ENCODE measurements at regions not wholly inside any gene's neighbourhood (a gene's known extent, or its start where the extent isn't known, plus 50 kb on each side); places are given as distances from the start of the nearest gene placed in this dataset.

DNA sequence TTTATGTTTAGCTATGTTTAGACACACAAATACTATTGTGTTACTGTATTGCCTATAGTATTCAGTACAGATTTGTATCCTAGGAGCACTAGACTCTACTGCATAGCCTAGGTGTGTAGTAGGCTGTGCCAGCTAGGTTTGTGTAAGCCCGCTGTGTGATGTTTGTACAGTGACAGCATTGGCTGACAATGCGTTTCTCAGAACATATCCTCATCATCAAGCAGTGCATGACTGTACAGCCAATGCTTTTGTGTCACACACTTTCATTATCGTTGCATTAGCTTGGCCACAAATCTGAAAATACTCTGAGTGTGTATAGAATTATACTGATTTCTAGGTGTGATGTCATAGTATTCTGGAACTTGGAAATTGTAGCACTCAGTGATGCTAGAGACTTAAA is 63.4 kb downstream of the CLDN34 start (continued):
- TF ChIP-seq, protein P1, sequence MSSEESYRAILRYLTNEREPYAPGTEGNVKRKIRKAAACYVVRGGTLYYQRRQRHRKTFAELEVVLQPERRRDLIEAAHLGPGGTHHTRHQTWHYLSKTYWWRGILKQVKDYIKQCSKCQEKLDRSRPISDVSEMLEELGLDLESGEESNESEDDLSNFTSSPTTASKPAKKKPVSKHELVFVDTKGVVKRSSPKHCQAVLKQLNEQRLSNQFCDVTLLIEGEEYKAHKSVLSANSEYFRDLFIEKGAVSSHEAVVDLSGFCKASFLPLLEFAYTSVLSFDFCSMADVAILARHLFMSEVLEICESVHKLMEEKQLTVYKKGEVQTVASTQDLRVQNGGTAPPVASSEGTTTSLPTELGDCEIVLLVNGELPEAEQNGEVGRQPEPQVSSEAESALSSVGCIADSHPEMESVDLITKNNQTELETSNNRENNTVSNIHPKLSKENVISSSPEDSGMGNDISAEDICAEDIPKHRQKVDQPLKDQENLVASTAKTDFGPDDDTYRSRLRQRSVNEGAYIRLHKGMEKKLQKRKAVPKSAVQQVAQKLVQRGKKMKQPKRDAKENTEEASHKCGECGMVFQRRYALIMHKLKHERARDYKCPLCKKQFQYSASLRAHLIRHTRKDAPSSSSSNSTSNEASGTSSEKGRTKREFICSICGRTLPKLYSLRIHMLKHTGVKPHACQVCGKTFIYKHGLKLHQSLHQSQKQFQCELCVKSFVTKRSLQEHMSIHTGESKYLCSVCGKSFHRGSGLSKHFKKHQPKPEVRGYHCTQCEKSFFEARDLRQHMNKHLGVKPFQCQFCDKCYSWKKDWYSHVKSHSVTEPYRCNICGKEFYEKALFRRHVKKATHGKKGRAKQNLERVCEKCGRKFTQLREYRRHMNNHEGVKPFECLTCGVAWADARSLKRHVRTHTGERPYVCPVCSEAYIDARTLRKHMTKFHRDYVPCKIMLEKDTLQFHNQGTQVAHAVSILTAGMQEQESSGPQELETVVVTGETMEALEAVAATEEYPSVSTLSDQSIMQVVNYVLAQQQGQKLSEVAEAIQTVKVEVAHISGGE (CRISPR knock-in tag; IDR thresholded peaks at IDR 0.05), result no peak
- no peak for TF ChIP-seq EP300 (IDR thresholded peaks at IDR 0.05; ENCODE audit: borderline replicate concordance in 1 of 2, control insufficient read depth in 1 of 2, low read depth in 2 of 2, low read length in 2 of 2)
- TF ChIP-seq TARDBP (IDR thresholded peaks at IDR 0.05; ENCODE audit: borderline replicate concordance), result no peak
- TF ChIP-seq, protein P2, sequence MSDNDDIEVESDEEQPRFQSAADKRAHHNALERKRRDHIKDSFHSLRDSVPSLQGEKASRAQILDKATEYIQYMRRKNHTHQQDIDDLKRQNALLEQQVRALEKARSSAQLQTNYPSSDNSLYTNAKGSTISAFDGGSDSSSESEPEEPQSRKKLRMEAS (IDR thresholded peaks at IDR 0.05; ENCODE audit: low read depth, low read length), result no peak
- TF ChIP-seq ZZZ3 (IDR thresholded peaks at IDR 0.05; ENCODE audit: control insufficient read depth, insufficient read length, low read depth), result no peak
- no peak for TF ChIP-seq PAX5 (IDR thresholded peaks at IDR 0.05; ENCODE audit: borderline replicate concordance, low read depth, low read length)
- no peak for TF ChIP-seq STAT3 (IDR thresholded peaks at IDR 0.05; ENCODE audit: low read depth, low read length)
- TF ChIP-seq, protein P3, sequence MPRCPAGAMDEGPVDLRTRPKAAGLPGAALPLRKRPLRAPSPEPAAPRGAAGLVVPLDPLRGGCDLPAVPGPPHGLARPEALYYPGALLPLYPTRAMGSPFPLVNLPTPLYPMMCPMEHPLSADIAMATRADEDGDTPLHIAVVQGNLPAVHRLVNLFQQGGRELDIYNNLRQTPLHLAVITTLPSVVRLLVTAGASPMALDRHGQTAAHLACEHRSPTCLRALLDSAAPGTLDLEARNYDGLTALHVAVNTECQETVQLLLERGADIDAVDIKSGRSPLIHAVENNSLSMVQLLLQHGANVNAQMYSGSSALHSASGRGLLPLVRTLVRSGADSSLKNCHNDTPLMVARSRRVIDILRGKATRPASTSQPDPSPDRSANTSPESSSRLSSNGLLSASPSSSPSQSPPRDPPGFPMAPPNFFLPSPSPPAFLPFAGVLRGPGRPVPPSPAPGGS (IDR thresholded peaks at IDR 0.05; ENCODE audit: borderline replicate concordance, insufficient read depth, low read depth, low read length, poor library complexity, severe bottlenecking), result no peak
- no peak for TF ChIP-seq PML (IDR thresholded peaks at IDR 0.05; ENCODE audit: low read length)
- TF ChIP-seq NFIC (IDR thresholded peaks at IDR 0.05; ENCODE audit: low read depth, low read length), result no peak
- TF ChIP-seq MTA3 (IDR thresholded peaks at IDR 0.05; ENCODE audit: borderline replicate concordance, low read length), result no peak
- no peak for TF ChIP-seq EED (IDR thresholded peaks at IDR 0.05; ENCODE audit: low read depth)
- TF ChIP-seq, protein P4, sequence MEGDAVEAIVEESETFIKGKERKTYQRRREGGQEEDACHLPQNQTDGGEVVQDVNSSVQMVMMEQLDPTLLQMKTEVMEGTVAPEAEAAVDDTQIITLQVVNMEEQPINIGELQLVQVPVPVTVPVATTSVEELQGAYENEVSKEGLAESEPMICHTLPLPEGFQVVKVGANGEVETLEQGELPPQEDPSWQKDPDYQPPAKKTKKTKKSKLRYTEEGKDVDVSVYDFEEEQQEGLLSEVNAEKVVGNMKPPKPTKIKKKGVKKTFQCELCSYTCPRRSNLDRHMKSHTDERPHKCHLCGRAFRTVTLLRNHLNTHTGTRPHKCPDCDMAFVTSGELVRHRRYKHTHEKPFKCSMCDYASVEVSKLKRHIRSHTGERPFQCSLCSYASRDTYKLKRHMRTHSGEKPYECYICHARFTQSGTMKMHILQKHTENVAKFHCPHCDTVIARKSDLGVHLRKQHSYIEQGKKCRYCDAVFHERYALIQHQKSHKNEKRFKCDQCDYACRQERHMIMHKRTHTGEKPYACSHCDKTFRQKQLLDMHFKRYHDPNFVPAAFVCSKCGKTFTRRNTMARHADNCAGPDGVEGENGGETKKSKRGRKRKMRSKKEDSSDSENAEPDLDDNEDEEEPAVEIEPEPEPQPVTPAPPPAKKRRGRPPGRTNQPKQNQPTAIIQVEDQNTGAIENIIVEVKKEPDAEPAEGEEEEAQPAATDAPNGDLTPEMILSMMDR (IDR thresholded peaks at IDR 0.05 in 2 of 3, conservative IDR thresholded peaks at IDR 0.05 in 1 of 3; ENCODE audit: control insufficient read depth in 2 of 3, extremely low read depth in 1 of 3, insufficient read depth in 1 of 3, low read depth in 3 of 3, low read length in 3 of 3), result no peak
- TF ChIP-seq MYB (IDR thresholded peaks at IDR 0.05; ENCODE audit: borderline replicate concordance, low read depth, low read length), result no peak

All from GM12878 (cell line).